ENCODE measurements at regions not wholly inside any gene's neighbourhood (a gene's known extent, or its start where the extent isn't known, plus 50 kb on each side); places are given as distances from the start of the nearest gene placed in this dataset.

DNA sequence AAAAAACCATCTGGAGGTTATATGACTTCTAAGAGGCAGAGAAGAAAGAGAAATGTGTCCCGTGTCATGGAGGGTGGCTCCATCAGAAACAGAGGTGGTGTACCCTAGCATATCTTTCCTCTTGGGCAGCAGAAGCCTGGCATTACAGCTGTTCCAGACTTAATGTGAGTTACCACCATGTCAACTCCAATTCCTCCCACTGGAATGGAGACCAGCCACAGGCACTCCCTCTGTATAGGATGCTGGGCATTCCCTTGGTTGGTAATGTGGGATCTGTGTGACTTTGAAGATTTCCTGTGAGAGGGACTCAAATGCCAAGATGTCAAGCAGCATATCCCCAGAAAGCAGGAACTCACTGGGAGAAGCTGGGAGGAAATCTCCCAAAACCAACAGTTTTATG, 77.1 kb upstream of the COG2 start:
- TF ChIP-seq, protein P1, sequence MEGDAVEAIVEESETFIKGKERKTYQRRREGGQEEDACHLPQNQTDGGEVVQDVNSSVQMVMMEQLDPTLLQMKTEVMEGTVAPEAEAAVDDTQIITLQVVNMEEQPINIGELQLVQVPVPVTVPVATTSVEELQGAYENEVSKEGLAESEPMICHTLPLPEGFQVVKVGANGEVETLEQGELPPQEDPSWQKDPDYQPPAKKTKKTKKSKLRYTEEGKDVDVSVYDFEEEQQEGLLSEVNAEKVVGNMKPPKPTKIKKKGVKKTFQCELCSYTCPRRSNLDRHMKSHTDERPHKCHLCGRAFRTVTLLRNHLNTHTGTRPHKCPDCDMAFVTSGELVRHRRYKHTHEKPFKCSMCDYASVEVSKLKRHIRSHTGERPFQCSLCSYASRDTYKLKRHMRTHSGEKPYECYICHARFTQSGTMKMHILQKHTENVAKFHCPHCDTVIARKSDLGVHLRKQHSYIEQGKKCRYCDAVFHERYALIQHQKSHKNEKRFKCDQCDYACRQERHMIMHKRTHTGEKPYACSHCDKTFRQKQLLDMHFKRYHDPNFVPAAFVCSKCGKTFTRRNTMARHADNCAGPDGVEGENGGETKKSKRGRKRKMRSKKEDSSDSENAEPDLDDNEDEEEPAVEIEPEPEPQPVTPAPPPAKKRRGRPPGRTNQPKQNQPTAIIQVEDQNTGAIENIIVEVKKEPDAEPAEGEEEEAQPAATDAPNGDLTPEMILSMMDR (IDR thresholded peaks at IDR 0.05; ENCODE audit: poor library complexity, severe bottlenecking) = no peak
- peaks cover 13% of the 10 kb centered on the region for H3K4me1 ChIP-seq (ENCODE audit: insufficient read depth, poor library complexity, severe bottlenecking)
- no peak overlapping the region for H3K27ac ChIP-seq (ENCODE audit: poor library complexity, severe bottlenecking)
- ATAC-seq (ENCODE audit: low read depth) = no peak
- no peaks in the 10 kb centered on the region for H3K27me3 ChIP-seq (ENCODE audit: insufficient read depth, poor library complexity, severe bottlenecking)
- H3K9me3 ChIP-seq (ENCODE audit: severe bottlenecking) = no peaks in the 10 kb centered on the region
- H3K4me3 ChIP-seq (ENCODE audit: severe bottlenecking) = no peak overlapping the region
- no peak for DNase-seq (ENCODE audit: low spot score)
- no peaks in the 10 kb centered on the region for H3K36me3 ChIP-seq (ENCODE audit: low read depth)

DNA sequence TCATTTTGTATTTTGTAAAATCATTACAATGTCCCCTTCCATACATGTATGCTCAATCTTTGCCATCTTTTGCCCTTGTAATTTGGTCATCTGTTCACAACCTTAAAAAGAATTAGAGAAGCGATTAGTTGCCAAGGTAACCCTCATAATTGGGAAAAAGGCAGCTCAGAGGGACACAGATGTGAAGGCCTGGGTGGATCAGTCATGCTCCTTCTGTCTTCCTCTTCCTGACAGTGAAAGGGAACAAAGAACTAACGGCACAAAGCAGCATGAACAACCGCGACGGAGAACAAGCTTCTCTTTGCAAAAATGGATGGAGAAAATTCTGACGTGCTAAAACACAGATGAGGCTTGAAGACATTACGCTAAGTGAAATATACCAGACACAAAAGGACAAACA, 78.7 kb upstream of the COG2 start:
- no peaks in the 10 kb centered on the region for H3K36me3 ChIP-seq (ENCODE audit: low read depth)
- H3K4me1 ChIP-seq (ENCODE audit: insufficient read depth, poor library complexity, severe bottlenecking) = peaks cover 13% of the 10 kb centered on the region
- ATAC-seq (ENCODE audit: low read depth) (no peak), DNase-seq (ENCODE audit: low spot score) (no peak)
- H3K4me3 ChIP-seq (ENCODE audit: severe bottlenecking) = no peak overlapping the region
- no peaks in the 10 kb centered on the region for H3K9me3 ChIP-seq (ENCODE audit: severe bottlenecking)
- H3K27me3 ChIP-seq (ENCODE audit: insufficient read depth, poor library complexity, severe bottlenecking) = no peaks in the 10 kb centered on the region
- TF ChIP-seq, protein P1 (IDR thresholded peaks at IDR 0.05; ENCODE audit: poor library complexity, severe bottlenecking) = no peak
- H3K27ac ChIP-seq (ENCODE audit: poor library complexity, severe bottlenecking) = no peak overlapping the region

GRCh38 chr1:230561570-230561969, 80.7 kb upstream of the COG2 start:
- TF ChIP-seq, protein P1 (IDR thresholded peaks at IDR 0.05; ENCODE audit: poor library complexity, severe bottlenecking) = no peak
- Histone ChIP-seq H3K9me3 (ENCODE audit: severe bottlenecking) (no peaks in the 10 kb centered on the region), H3K27me3 (ENCODE audit: insufficient read depth, poor library complexity, severe bottlenecking) (no peaks in the 10 kb centered on the region), H3K36me3 (ENCODE audit: low read depth) (no peaks in the 10 kb centered on the region), H3K4me3 (ENCODE audit: severe bottlenecking) (no peak overlapping the region), H3K4me1 (ENCODE audit: insufficient read depth, poor library complexity, severe bottlenecking) (no peaks in the 10 kb centered on the region), H3K27ac (ENCODE audit: poor library complexity, severe bottlenecking) (no peak overlapping the region)
- DNase-seq (ENCODE audit: low spot score) = no peak
- no peak for ATAC-seq (ENCODE audit: low read depth)

DNA sequence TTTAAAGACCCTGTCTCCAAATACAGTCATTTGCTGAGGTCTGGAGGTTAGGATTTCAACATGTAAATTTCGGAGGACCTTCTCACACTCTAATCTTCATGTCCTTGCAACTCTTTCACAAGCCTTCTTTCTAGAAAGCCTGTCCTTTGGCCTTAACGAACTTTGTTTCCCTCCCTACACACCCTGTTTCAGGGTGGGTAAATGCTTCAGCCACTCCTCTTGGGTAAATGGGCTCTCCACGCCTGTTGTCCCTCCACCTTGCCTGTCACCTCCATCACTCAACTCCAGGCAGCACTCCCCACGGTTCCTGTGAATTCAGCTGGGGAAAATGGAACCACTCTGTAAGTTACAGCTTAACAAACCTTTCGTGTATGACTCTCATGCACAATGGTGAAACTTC, 84.0 kb upstream of the COG2 start:
- H3K4me3 ChIP-seq (ENCODE audit: severe bottlenecking) = no peak overlapping the region
- H3K4me1 ChIP-seq (ENCODE audit: insufficient read depth, poor library complexity, severe bottlenecking) = no peaks in the 10 kb centered on the region
- ATAC-seq (ENCODE audit: low read depth) (no peak), DNase-seq (ENCODE audit: low spot score) (no peak)
- no peaks in the 10 kb centered on the region for H3K27me3 ChIP-seq (ENCODE audit: insufficient read depth, poor library complexity, severe bottlenecking)
- no peaks in the 10 kb centered on the region for H3K36me3 ChIP-seq (ENCODE audit: low read depth)
- H3K9me3 ChIP-seq (ENCODE audit: severe bottlenecking) = no peaks in the 10 kb centered on the region
- no peak overlapping the region for H3K27ac ChIP-seq (ENCODE audit: poor library complexity, severe bottlenecking)
- TF ChIP-seq, protein P1 (IDR thresholded peaks at IDR 0.05; ENCODE audit: poor library complexity, severe bottlenecking) = no peak

- Histone ChIP-seq H3K4me3 (ENCODE audit: severe bottlenecking) (no peak overlapping the region), H3K27me3 (ENCODE audit: insufficient read depth, poor library complexity, severe bottlenecking) (no peaks in the 10 kb centered on the region), H3K4me1 (ENCODE audit: insufficient read depth, poor library complexity, severe bottlenecking) (no peaks in the 10 kb centered on the region), H3K9me3 (ENCODE audit: severe bottlenecking) (no peaks in the 10 kb centered on the region), H3K27ac (ENCODE audit: poor library complexity, severe bottlenecking) (no peak overlapping the region), H3K36me3 (ENCODE audit: low read depth) (no peaks in the 10 kb centered on the region)
- DNase-seq (ENCODE audit: low spot score) (no peak), ATAC-seq (ENCODE audit: low read depth) (no peak)
- TF ChIP-seq, protein P1 (IDR thresholded peaks at IDR 0.05; ENCODE audit: poor library complexity, severe bottlenecking) = no peak
Observed at GRCh38 chr1:230556453-230556852, 85.8 kb upstream of the COG2 start.

Measured in RWPE2 (cell line).